NCI-H748 (cell line): ENCODE measurements at regions not wholly inside any gene's neighbourhood (a gene's known extent, or its start where the extent isn't known, plus 50 kb on each side); places are given as distances from the start of the nearest gene placed in this dataset.

ENCODE experiments used
- DNase-seq: peaks from one replicate; lab custom pipeline; 2025; ENCODE audit not compliant: unreplicated experiment; lab: John Stamatoyannopoulos, UW

DNA sequence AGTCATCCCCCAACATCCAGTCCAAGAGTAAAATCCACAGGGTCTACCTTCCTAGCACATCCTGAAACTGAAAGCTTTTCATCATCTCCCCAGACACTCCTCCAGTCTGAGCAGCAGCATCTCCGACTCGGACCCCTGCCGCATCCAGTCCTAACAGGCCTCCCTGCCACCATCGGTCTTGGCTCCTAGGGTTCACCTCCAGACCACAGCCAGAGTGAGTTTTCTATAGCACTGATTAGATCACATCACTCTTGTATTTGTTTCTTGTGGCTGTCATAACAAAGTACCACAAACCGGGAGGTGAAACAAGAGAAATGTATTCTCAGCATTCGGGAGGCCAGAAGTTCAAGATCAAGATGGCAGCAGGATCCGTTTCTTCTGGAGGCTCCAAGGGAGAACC lies 187.8 kb downstream of the TOMM20 start:
- no peak for DNase-seq

DNA sequence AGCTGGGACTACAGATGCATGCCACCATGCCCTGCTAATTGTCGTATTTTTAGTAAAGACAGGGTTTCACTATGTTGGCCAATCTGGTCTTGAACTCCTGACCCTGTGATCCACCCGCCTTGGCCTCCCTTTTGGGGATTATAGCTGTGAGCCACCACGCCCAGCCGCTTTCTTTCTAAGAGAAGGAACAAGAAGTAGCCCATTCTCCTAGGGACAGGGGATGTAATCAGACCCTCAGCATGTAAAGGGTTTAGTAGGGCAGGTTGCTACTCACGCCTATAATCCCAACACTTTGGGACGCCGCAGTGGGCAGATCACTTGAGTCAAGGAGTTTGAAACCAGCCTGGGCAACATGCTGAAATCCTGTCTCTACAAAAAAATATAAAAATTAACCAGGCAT lies 189.7 kb downstream of the TOMM20 start:
- no peak for DNase-seq

DNA sequence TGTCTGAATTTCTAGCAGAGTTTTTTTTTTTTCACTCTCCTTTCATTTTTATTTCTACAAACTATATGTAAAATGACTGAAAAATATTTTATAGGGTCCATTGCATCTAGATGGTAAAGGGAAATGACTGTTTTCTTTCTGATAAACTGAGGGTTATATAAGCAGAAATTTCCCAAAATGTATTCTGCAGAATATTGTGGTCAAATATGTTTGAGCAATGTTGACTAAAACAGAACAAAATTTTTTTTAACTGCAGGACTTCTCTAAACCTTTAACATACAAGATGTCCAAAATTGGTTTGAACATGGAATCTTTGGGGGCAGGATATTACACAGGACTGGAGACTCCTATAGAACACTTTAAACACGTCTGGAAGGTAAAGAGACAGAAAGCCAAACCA lies 190.5 kb downstream of the TOMM20 start:
- DNase-seq, result no peak

DNA sequence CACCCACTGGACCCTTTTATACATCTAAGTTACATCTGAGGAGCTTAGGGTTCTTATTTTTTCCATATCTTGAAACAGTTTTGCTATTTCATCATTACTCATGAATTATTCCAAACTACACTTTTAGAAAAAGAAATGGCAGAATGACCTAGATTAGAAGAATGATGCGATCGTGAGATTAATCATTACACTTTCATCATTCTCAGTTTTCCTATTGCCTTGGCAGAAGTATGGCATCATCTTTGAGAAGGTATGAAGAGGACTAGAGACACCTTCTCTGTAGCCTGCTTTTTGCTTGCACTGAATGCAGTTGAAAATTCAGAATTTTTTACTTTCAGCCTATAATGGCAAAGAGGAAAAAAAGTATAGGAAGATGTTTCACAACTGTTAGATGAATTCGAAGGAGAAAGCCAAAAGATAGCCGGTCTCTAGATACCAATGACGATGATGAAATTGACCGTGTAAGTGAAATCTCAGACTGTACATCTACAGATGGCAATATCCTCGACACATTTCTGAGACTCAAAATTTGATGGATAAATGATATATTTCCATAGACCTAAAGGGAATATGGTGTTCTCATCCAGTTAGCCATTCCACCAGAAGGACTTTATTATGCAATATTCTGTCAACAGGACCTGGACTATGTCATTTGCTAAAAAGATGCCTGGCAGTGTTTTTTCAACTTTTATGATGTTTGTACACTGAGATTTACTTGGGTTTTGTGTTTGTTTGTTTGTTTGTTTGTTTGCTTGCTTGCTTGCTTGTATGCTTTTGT lies 191.8 kb downstream of the TOMM20 start:
- no peak for DNase-seq

DNA sequence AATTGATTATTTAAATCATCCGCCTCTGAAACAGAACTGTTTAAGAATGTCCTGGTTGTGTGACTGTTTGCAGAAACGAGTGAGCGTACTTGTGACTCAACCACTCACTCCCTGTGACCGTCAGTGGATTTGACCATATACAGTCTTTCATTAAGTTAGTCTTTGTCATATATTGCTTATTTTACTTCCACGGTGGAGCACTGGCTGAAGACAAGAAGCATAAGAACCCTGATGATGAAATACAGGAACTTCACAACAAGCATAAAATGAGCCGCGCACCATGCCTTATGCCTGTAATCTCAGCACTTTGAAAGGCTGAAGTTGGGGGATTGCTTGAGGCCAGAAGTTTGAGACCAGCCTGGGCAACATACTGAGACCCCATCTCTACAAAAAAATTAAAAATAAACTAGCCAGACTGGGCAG lies 194.0 kb downstream of the TOMM20 start:
- no peak for DNase-seq

DNA sequence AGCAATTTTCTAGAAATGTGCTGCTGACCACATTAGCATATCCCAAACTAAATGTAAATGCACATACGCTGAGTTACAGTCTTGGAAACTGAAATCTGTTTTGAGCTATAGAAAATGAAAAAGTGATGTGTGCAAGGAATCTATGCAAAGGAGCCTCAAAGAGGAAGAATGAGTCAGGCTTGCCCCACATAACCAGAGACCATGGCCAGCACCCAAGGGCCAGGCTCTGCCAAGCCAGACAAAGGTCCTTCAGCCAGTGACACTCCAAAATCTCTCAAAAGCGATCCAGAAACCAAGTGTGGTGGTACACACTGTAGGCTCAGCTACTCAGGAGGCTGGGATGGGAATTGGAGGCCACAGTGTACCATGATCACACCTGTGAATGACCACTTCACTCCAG lies 195.2 kb downstream of the TOMM20 start:
- DNase-seq, result no peak

DNA sequence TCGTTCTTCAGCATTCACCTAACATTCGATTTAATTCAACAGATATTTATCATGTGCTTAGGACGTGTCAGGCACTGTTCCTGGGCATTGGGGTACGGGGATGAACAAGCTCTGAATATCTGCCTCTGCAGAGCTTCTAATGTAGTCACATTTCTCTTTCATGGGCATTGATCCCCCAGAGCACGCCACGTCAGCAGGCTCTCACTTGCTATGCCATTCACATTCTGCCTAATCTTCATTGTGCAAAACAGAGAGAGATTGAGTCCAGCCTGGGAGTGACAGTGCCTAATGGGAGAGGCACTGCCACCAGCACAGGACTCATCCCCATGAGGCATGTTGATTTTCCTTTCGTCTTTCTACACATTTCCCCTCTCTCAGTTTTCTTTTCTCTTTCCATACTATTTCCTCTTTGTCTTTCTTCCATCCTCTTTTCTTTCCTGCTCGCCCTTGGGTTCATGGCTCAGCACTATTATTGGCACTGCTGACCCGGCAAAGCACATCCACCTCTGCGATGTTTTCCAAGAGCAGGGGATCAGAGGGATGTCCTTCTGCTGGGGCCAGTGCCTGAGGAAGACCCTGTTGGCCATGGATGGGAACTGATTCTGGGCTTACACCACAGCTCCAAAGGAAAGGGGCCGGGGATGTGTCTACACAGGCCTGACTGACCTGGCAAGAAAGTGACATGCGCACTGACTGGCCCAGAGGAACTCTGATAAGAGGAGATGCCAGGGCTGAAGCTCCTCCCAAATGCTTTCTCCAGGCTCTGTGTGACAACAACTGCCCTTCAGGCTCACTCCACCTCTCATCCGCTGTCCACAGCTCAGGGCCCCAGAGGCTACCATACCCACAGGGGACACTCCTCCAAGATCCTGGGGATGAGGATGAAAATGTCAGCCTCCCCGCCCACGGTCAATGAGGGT lies 195.9 kb downstream of the TOMM20 start:
- no peak for DNase-seq

DNA sequence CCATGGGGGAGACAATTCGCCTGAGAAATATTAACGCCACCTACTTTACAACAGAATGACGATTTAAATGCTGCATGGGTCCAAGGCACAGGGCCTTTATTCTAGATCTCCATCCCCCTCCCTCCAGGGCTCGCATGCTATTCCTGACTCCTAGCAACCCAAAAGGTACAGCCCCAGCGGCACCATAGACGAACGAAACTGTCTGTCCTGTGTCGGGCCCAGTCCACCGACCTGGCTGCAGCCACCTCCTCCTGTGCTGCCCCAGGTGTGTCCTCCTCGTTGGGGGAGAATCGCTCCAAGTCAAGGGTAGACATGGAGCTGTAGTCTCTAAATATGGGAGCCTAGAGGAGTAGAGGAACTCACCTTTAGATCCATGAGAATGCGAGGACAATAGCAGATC lies 196.5 kb downstream of the TOMM20 start:
- DNase-seq, result no peak

DNA sequence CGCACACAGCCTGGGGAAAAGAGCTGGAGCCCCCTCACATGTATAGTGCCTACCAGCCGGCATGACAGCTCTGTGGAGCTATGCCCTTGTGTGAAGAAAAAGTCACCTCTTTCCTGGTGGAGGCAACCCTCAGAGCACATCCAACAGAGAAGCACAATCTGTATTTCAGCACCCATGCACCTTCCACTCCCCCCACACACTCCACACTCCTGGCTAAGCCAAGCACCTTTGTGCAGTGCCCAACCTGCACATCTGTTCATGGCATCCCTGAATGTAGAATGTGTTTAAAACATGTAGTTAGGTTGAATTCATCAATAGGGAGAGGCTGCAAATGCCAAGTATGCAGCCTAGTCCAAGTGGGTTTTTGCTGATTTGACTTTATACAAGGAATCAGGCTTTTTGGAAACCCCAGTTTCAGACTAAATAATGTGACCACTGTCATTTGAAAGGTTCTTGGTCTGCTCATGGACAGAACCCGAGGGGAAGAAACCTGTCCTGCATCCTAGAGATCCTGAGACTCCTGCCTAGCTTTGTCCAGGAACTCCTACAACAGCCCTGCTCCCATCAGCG lies 197.1 kb downstream of the TOMM20 start:
- DNase-seq, result no peak

DNA sequence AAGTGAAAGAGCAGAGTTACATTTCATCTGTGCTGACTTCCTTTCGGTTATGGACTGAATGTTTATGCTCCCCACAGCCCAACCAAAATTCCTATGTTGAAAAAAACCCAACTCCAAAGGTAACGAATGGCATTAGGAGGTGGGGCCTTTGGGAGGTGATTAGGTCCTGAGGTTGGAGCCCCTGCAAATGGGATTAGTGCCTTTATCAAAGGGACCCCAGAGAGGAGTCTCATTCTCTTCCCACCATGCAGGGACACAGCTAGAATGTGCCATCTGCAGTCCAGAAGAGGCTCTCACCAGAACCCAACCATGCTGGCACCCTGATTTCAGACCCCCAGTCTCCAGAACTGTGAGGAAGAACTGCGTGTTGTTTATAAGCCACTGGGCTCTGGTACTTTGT lies 199.3 kb downstream of the TOMM20 start:
- DNase-seq, result no peak

DNA sequence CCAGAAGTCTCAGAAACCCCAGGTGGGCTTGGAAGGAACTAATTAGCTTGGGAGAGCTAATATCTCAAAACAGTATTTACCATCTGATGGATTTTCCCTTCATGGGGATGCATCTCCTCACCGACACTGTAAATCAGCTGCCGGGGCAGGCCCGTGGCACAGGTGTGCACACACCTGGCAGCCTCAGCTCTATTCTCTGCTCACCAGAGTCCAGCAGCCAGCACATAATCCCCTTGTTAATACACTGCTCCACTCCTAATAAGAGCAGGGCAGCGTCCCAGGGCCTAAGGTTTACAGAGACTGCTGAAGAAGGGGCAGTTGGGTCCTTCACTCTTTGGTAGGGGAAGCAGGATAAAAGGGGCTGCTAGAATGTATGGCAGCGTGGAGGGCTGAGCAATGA lies 200.0 kb downstream of the TOMM20 start:
- DNase-seq, result no peak

DNA sequence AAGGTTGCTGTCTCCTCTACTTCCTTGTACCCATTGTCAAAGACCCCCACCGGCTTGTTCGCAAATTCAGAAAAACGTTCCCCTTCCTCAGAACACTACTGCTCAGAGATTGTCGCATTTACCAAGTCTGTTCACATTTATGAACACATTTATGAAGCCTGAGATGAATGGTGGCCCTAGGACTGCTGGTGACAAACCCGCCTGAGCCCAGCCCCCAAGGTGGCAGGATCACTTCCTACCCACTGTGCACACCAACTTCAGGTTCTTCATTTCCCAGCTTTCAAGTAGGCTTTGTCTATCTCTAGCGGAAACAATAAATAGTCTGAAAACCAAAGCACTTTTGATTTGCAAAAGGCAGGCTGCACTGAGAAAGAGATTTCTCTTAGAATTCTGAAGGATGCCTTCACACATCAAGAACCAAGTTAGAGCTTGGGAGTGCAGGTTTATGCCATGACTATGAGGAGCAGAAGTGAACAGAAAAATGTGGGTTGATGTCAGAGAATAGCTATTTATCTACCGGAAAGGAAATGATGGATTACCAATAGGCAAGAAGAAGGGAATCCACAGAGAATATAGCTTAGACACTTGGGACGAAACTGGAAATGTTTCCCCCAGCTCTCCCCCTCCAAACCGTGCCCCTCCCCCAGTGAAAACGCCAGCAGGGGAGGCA lies 200.5 kb downstream of the TOMM20 start:
- DNase-seq, result no peak

DNA sequence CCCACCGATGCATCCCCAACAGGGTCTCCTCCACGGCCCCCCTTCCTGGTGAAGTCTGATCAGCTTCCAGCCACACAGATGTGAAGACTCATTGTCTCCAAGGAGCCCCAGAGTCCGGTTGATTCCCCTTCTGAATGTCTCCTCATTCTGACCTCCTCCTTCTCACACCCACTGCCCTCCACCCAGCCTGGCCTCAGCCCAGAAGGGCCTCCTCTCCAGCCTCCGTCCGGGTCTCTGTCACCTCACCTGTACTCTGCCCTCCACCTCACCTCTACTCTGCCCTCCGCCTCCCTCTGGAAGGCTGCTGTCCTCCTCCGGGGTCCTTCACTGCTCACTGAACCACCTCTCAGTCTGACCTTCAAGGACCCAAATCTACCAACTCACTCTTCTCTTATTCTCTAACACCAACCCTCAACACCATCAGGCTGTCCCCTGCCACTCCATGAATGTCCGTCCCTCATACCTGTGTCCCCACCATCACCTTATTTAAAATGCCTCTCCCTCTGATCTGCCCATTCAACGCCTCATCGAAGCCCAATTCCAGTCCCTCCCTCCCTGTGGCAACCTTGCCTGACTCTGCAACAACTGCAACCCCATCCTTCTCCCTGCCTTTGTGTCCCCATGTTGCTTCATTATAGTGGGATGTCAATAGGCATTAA lies 201.2 kb downstream of the TOMM20 start:
- no peak for DNase-seq

DNA sequence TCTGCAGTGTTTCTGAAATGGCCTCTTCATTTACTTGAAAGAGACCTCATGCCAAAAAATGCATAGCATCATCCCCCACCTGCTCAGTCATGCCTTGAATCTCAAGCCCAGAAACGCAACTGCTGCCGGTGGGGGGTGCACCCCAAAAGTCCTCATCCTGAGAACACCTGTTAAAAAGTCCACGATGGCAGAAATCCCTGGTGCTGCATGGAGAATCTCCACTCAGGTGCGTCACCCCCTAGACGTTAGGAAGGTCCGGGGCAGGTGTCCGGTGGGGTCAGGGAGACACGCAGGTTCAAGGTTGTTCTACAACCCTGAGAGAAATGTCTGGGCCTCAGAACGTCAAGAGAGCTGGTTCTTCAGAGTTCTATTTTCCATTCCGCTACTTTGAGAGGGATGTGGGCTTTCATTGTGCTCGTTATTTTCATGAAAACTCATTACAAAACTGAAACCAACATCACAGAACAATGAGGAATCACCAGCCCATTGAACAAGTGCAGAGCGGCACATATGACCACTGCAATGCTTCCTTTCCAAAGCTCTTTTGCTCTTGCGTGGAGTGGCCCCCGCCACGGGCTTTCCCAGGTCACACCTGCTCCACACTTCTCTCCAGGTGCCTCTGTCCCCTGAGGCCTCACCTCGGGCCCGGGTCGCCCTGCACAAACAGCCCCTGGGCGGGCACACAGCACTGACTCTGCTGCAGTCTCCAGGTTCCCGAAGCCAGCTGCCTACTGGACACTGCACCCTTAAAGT lies 201.9 kb downstream of the TOMM20 start:
- DNase-seq, result no peak

DNA sequence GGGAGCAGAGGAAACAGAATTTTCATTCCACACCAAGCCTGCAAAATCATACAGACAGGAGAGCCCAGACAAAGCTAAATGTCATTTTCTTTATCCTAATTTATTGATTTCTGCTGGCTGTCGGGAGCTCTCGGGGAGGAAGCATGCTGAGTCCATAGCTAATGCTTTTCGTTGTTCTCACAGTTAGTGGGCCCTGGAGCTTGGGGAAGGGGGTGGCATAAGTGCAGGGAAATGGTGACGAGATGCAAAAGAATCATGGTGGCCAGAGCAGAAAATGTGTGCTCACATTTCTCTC lies 202.4 kb downstream of the TOMM20 start:
- DNase-seq, result no peak

DNA sequence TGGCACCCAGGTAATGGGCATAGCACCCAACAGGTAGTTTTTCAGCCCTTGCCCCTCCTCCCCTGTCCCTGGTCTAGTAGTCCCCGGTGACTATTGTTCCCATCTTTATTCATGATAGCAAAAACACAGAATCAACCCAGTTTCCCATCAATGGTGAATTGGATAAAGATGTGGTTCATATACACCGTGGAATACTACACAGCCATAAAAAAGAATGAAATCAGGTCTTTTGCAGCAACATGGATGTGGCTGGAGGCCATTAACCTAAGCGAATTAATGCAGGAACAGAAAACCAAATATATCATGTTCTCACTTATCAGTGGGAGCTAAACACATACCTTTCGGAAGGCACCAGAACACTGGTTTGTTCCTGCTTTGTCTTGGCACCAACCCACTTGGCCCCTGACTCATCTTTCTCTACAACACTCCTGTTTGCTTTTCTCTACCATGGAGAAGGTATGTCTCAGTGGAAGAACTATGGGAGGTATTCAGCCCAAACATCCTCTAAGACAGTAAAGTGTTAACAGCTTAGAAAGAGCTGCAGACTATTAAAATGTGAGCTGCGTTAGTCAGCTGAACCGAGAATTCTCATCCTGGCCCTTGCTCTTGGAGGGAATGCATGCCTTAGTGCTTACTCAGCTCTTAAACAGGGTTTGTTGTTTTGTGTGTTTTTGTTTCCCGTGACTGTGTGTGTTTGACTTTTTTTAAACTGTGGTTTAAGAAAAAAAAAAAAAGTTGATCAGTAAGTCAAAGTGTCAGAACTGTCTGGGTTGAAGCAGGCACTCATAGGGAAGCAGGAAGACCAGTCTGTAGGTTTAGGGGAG lies 203.0 kb downstream of the TOMM20 start:
- no peak for DNase-seq

DNA sequence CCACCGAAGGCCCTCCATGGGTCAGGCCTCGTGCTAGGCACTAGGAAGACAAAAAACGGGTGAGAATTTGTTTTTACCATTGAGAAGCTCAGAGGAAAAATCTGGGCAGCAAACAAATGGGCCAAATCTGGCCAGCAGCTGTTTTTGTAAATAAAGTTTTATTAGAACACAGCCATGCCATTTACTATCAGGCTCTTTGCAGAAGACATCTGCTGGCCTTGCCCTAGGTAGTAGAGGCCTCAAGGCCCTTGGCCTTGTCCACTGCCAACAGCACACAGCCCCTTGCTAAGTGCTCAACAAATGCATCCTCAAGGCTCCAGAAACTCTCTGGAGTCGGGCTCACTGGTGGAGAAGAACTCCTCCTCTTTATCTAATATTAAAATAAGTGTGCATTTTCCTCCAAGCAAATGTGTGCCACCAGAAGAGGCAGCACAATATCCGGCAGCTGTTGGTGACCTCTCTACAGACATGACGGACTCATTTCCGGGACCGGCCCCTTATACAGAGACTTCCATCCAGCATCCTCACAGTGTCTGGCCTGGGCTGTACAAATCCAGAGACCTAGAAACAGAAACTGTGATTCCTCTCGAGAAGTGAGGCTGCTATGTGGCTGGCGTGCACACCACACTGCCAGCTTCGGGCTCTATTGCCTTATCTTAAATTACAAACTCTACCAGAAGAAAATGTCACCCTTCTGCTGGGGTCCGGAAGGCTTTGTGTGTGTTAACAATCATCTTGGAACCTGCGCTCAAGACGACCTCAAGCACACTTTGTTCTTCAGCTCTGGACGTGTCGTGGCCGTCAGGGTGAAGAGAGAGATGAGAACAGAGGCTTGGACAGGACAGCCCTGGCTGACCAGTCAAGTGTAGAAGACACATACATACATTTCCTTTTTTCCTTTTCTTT lies 203.9 kb downstream of the TOMM20 start:
- DNase-seq, result no peak

DNA sequence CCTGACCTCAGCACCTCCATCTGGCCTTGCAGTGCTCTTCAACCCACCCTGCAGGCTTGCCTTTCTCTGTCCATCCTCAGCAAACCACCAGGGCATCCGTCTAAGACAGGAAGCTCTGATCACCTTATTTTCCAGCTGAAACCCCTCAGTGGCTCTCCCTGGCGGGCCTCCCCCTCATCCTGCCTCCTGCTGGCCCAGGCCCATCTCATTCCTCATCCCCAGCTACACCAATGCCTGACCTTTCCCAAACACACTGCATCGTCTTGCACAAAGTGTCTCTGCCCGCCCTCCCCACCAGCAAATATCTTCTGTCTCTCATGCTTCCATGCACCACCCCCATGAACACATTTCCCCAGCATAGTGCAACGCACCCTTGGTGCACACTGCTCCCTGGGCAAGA lies 205.0 kb downstream of the TOMM20 start:
- no peak for DNase-seq

DNA sequence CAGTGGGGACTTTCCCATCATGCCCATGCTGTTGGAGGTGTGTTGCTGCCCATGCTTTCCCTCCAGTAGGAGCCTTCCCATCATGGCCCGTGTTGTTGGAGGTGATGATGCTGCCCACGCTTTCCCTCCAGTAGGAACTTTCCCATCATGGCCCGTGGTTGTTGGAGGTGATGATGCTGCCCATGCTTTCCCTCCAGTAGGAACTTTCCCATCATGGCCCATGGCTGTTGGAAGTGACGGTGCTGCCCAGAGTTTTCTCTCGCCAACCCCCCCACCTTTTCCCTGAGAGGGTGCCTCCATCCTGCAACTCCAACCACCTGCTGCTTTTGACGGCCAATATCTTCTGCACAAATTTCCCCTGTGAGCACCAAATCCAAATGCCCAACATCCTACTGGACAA lies 205.7 kb downstream of the TOMM20 start:
- DNase-seq, result no peak
